B cell (primary cell): ENCODE measurements at regions not wholly inside any gene's neighbourhood (a gene's known extent, or its start where the extent isn't known, plus 50 kb on each side); places are given as distances from the start of the nearest gene placed in this dataset.

Experiments
- ATAC-seq: fragments of 200-7000 bp; cut with Tn5 transposase; one replicate; pipeline ENCODE4 v1.10.0; 2021; ENCODE audit warnings: low read depth, mild to moderate bottlenecking, moderate number of reproducible peaks, moderate library complexity
- CTCF ChIA-PET: fragments of 350-600 bp; sonication (Branson Sonifier 250); formaldehyde crosslinking; loops from one replicate; lab custom pipeline; 2021; ENCODE audit warnings: antibody characterized with exemption, inconsistent platforms; lab: Charles Lee
- POLR2A ChIA-PET: fragments of 350-600 bp; sonication (Branson Sonifier 250); formaldehyde crosslinking; loops from one replicate; lab custom pipeline; 2021; ENCODE audit warnings: antibody characterized with exemption; lab: Charles Lee
- DNase-seq: peaks from one replicate; pipeline ENCODE4 v3.0.0; 2013
- H2AFZ ChIP-seq: 2 replicates; pipeline ENCODE4 v1.6.1; 2012; ENCODE audit warnings: mild to moderate bottlenecking, low read depth, low read length; ENCODE audit not compliant: insufficient read depth, poor library complexity, severe bottlenecking
- H3K27ac ChIP-seq, 2 donors: 1 replicate in 1 of 2; 2 replicates in 1 of 2; pipeline ENCODE4 v1.5.1; 2012 to 2013; ENCODE audit warnings: low read length in 2 of 2, mild to moderate bottlenecking in 2 of 2, moderate library complexity in 1 of 2
- H3K27me3 ChIP-seq, 4 experiments: fragments of 200-600 bp in 1 of 4; sonication (generic) in 1 of 4; replicated peaks in 1 of 4; 1 replicate in 2 of 4; 2 replicates in 2 of 4; pipeline versions ENCODE4 v1.6.1 to v1.7.0; 2013 to 2016; ENCODE audit warnings: low read length in 3 of 4, mild to moderate bottlenecking in 2 of 4, mixed read lengths in 1 of 4, moderate library complexity in 1 of 4; ENCODE audit not compliant: insufficient read depth in 4 of 4, control insufficient read depth in 3 of 4; ENCODE audit errors: control extremely low read depth in 1 of 4
- H3K36me3 ChIP-seq, 2 experiments: replicated peaks in 1 of 2; 1 replicate in 1 of 2; 2 replicates in 1 of 2; pipeline versions ENCODE4 v1.6.1 to v1.7.1; 2013; ENCODE audit warnings: low read length in 1 of 2; ENCODE audit not compliant: insufficient read depth in 2 of 2, control insufficient read depth in 1 of 2; ENCODE audit errors: control extremely low read depth in 1 of 2, extremely low read depth in 1 of 2
- H3K4me1 ChIP-seq, 2 donors: fragments of 200-600 bp in 1 of 2; sonication (generic) in 1 of 2; 1 replicate in 1 of 2; 2 replicates in 1 of 2; pipeline versions ENCODE4 v1.5.1 to v1.6.1; 2013 to 2017; ENCODE audit warnings: low read length in 2 of 2; ENCODE audit not compliant: control insufficient read depth in 2 of 2, insufficient read depth in 2 of 2
- H3K4me2 ChIP-seq: replicated peaks from 2 replicates; pipeline ENCODE3; 2012; ENCODE audit warnings: mild to moderate bottlenecking, low read depth, low read length; ENCODE audit not compliant: poor library complexity, severe bottlenecking
- H3K4me3 ChIP-seq, 5 experiments: fragments of 200-600 bp in 1 of 5; sonication (generic) in 1 of 5; 1 replicate in 3 of 5; 2 replicates in 2 of 5; pipeline versions ENCODE4 v1.5.1 to v1.7.0; 2011 to 2016; ENCODE audit warnings: low read length in 4 of 5, mild to moderate bottlenecking in 4 of 5, low read depth in 2 of 5, control low read depth in 1 of 5, moderate library complexity in 1 of 5; ENCODE audit not compliant: insufficient read depth in 1 of 5; ENCODE audit errors: control extremely low read depth in 1 of 5, extremely low read depth in 1 of 5
- H3K79me2 ChIP-seq: fragments of 200-600 bp; sonication (generic); one replicate; pipeline ENCODE4 v1.6.0; 2016; ENCODE audit warnings: low read length; ENCODE audit not compliant: control insufficient read depth, insufficient read depth
- H3K9ac ChIP-seq: fragments of 200-600 bp; sonication (generic); 2 replicates; pipeline ENCODE4 v1.6.1; 2017; ENCODE audit warnings: mild to moderate bottlenecking, low read length, moderate library complexity
- H3K9me3 ChIP-seq, 3 donors: one replicate each; pipeline versions ENCODE4 v1.6.1 to v1.7.1; 2013; ENCODE audit warnings: low read length in 2 of 3; ENCODE audit not compliant: control insufficient read depth in 2 of 3, insufficient read depth in 1 of 3; ENCODE audit errors: control extremely low read depth in 1 of 3
- H4K20me1 ChIP-seq: 2 replicates; pipeline ENCODE4 v1.6.0; 2012; ENCODE audit warnings: mild to moderate bottlenecking, low read length; ENCODE audit not compliant: insufficient read depth, control insufficient read depth, poor library complexity, severe bottlenecking
- H3K27ac Mint-ChIP-seq: one replicate; pipeline ENCODE4 v1.8.0; 2021; ENCODE audit warnings: mixed read lengths
- H3K27me3 Mint-ChIP-seq: one replicate; pipeline ENCODE4 v1.8.0; 2021; ENCODE audit warnings: mixed read lengths
- H3K4me1 Mint-ChIP-seq: one replicate; pipeline ENCODE4 v1.8.0; 2021; ENCODE audit warnings: mixed read lengths
- H3K4me3 Mint-ChIP-seq: one replicate; pipeline ENCODE4 v1.8.0; 2021; ENCODE audit warnings: mixed read lengths
- H3K9me3 Mint-ChIP-seq: one replicate; pipeline ENCODE4 v1.8.0; 2022; ENCODE audit warnings: mixed read lengths; ENCODE audit not compliant: insufficient read depth
- CTCF ChIP-seq: fragments of 200-600 bp; IDR thresholded peaks from one replicate; pipeline ENCODE4 v1.8.0; 2022; ENCODE audit warnings: antibody characterized with exemption, mild to moderate bottlenecking
- EZH2 ChIP-seq: IDR thresholded peaks from 2 replicates; pipeline ENCODE4 v1.6.1; 2012; ENCODE audit warnings: borderline replicate concordance, low read depth, mild to moderate bottlenecking, moderate library complexity, low read length; ENCODE audit not compliant: insufficient read depth, poor library complexity, severe bottlenecking
- WGBS: methylation state at CpG from one replicate; pipeline ENCODE4 v1.1.5; 2013; ENCODE audit warnings: missing lambda C conversion rate; ENCODE audit not compliant: insufficient coverage; 5-methylcytosine and 5-hydroxymethylcytosine counted together
- intact Hi-C: fragments of 100-400 bp; cut with micrococcal nuclease; formaldehyde crosslinking; loops from one replicate; pipeline ENCODE4 v1.10.0; 2022

DNA sequence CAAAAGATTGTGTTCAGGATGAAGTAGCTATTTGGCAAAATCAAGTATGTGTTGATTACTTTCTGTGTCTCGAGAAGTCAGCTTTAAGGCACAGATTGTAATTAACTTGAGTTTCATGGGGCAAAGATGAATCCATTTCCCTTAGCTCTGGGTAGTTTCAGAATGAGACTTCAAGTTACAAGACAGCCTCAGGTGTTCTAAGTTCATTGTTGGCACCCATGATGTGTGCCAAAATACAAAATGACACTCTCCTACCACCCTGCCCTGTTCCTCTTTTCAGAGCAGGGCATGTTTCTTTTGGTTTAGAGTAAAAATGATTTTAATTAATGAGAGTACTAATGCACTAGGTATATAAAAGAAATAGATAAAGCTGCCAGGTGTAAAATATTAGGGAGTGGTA is 797.6 kb upstream of the POT1 start:
- WGBS = 100% methylated on average over 1 of the region's 1 CpG
- Histone ChIP-seq H3K36me3 (no peaks in the 10 kb centered on the region), H3K27ac (no peak overlapping the region), H3K27me3 (no peaks in the 10 kb centered on the region), H3K4me3 (no peak overlapping the region), H3K79me2 (no peaks in the 10 kb centered on the region), H3K4me1 (no peaks in the 10 kb centered on the region), H3K9me3 (peaks cover 0 to 4% (median 0%) of the 10 kb centered on the region in 3 donors), H3K4me2 (no peak overlapping the region), H4K20me1 (no peaks in the 10 kb centered on the region), H3K9ac (no peak overlapping the region), H2AFZ (no peak overlapping the region)
- DNase-seq (no peak), ATAC-seq (no peak)
- TF ChIP-seq EZH2 (no peak), CTCF (no peak)
- intact Hi-C loops = no loop called here
- Mint-ChIP-seq H3K27me3 (no peaks in the 10 kb centered on the region), H3K9me3 (peaks cover 2% of the 10 kb centered on the region), H3K4me3 (no peak overlapping the region), H3K4me1 (no peaks in the 10 kb centered on the region), H3K27ac (no peak overlapping the region)
- CTCF ChIA-PET = no interaction called here
- POLR2A ChIA-PET = no interaction called here

- intact Hi-C loops = no loop called here
- Mint-ChIP-seq H3K27ac (no peak overlapping the region), H3K27me3 (no peaks in the 10 kb centered on the region)
These were observed 766.0 kb upstream of the POT1 start for GRCh38 chr7:125695626-125696025.

More at GRCh38 chr7:125695626-125696025, 766.0 kb upstream of the POT1 start:
- no peak for ATAC-seq
- ChIA-PET POLR2A (no interaction called here), CTCF (no interaction called here)
- Mint-ChIP-seq H3K4me3 (no peak overlapping the region), H3K9me3 (no peaks in the 10 kb centered on the region), H3K4me1 (no peaks in the 10 kb centered on the region)
- no peak overlapping the region for H3K4me2 ChIP-seq
- no peaks in the 10 kb centered on the region for H3K9me3 ChIP-seq
- TF ChIP-seq EZH2 (no peak), CTCF (no peak)
- no peak overlapping the region for H3K4me3 ChIP-seq
- DNase-seq = no peak
- no peaks in the 10 kb centered on the region for H4K20me1 ChIP-seq
- WGBS = no CpG with 5 or more reads among the region's 1 CpG
- H3K36me3 ChIP-seq = no peaks in the 10 kb centered on the region
- no peak overlapping the region for H3K27ac ChIP-seq
- no peaks in the 10 kb centered on the region for H3K27me3 ChIP-seq
- no peaks in the 10 kb centered on the region for H3K4me1 ChIP-seq
- no peaks in the 10 kb centered on the region for H3K79me2 ChIP-seq
- no peak overlapping the region for H3K9ac ChIP-seq
- H2AFZ ChIP-seq = no peak overlapping the region
